Fibroblast of skin of right biceps (primary cell): ENCODE measurements at regions not wholly inside any gene's neighbourhood (a gene's known extent, or its start where the extent isn't known, plus 50 kb on each side); places are given as distances from the start of the nearest gene placed in this dataset.
"Not testable (repeated sequence)": the region's sequence is repeated elsewhere in the genome, so short reads cannot be mapped to it uniquely, and the experiment has no call there.

Source experiments
- DNase-seq: peaks from one replicate; pipeline ENCODE4 v3.0.0-alpha.2; 2013

GRCh38 chr10:123270806-123271205, 116.6 kb downstream of the BUB3 start:
- no peak for DNase-seq

DNA sequence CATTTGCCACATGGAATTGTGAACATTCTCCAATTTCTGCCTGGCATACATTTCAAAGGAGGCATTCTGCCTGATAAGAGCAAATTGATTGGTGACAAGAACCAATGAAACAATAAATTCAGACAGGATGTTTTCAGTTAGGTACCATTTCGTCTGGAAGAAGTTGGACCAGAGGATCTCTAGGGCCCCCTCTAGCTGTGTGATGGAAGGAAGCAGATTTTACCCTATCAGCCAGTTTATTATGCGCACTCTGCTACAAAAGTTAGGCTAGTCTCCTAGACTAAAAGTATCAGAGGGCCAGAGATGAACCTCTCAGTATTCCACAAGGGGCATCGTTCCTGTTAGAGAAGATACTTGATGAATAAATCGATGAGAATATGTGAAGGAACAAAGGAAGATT, 118.0 kb downstream of the BUB3 start:
- DNase-seq, result no peak

DNA sequence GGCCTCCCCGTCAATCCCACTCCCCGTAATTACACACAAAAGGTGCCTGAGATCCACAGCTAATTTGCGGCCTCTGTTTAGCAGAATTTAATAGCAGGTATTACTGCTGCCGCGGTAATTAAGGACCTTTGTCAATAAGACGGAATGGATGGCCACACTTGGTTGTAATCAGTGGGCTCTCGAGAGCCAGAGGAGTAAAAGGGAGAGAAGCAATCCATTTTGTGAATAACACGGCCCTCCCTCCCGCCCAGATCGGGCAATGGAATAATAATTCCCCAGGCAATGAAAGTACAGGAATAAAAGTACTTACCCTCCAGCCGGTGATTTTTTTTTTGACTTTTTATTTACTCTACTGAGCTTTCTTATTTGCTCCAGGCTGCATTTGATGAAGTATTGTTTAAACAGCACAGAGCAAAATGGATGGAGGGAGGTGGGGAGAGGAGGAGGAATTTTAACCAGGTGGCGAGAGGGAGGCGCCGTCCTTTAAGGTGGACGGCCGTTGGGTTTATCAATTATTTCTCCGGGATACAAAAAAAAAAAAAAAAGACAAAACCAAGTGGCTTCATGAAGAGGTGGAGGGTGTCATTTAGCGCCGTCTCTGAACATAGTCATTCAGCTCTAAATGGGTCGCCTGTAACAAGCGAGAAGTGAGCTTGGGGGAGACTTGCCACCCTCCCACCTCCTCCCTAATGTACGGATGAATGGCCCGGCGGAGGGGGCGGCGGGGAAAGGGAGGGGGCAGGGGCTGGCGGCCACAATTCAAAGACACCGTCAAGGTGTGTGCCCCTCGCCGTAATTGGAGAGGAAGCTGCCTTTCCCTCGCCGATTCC, 120.3 kb downstream of the BUB3 start:
- no peak for DNase-seq

GRCh38 chr10:123275136-123275564, 120.9 kb downstream of the BUB3 start:
- no peak for DNase-seq

DNA sequence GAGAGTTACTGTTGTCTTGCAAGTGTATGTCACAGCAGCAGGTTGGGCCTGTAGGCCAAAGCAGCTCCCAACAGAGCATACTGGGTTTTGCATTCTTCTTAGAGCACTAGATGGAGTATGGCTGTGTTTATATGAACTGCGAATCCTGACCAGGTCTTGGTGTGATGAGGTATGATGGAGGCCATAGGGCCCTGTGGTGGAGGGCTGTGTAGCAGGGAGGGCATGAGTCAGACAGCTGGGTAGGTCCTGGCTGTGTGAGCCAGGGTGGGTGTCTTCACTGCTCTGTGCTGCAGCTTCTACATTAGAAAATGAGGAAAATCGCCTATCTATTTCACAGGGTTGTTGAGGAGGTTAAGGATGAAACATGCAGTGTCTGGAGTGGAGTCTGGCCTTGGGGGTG, 124.2 kb downstream of the BUB3 start:
- no peak for DNase-seq

GRCh38 chr10:123283371-123283770, 129.2 kb downstream of the BUB3 start:
- DNase-seq, result not testable (repeated sequence)

DNA sequence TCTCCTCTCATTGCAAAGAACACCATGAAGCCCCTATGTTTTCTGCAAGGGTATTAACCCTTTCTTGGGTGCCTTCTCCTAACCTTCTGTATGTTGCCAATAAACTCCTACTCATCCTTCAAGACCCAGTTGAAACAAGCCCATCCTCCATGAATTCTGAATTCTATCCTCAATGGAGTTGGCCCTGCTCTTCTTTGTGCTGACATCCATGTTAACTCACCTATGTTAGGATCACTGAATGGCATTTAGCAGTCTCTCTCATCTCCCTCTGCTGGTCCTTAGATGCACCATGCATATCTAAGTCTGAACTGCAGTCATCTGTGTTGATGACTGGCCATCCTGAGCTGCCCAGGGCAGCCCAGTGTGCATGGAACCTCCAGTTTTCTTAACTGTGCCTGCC, 129.8 kb downstream of the BUB3 start:
- DNase-seq, result no peak

DNA sequence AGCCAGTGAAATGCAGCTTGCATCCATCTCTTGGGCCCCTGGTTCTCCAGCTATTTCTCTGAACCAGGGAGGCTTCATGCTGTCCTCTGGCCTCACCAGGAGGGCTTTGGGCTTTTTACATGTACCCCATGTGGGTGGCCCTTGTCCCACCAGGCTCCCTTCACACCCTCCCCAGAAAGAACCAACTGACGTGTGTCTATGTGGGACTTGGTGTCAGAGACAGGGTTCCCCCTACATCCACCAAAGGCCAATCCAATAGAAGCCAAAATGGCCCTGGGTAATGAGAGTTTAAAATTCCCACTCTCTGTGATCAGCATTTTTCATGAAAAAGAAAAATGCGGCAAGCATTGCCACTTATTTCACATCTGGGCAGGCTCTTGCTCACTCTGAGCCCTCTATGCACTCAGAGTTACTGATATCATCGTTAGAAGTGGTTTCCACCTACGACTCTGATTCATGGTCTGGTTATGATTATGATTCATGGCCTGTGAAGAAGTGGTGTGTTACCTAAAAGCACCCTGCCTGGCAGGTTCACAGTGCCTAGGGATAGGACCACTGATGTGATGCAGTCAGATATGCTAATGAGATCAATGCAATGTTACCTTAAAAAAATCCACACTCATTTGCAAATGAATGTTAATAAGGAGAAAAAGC, 133.5 kb downstream of the BUB3 start:
- peak; percentile 36 for DNase-seq

GRCh38 chr10:123289432-123289831, 135.2 kb downstream of the BUB3 start:
- DNase-seq, result no peak

- DNase-seq, result no peak
Observed at GRCh38 chr10:123294109-123294508, 139.9 kb downstream of the BUB3 start.

DNA sequence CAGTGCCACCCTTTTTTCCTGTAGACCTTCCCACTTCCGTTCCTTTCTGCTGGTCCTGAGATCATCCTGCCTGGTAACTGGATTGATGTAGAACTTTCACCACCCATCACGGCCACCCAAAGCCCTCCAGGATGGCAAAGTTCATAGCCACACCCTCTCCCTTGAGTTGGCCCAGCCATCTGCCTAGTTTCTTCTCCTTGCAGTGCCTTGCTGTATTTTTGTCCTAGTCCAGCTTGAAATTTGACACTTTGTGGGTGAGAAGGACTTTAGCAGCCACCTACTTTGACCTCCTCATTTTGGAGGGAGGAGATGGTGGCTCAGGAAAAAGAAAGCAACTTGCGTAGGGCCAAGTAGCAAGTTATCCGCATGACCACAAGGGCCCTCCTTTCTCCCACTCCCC, 140.7 kb downstream of the BUB3 start:
- no peak for DNase-seq

DNA sequence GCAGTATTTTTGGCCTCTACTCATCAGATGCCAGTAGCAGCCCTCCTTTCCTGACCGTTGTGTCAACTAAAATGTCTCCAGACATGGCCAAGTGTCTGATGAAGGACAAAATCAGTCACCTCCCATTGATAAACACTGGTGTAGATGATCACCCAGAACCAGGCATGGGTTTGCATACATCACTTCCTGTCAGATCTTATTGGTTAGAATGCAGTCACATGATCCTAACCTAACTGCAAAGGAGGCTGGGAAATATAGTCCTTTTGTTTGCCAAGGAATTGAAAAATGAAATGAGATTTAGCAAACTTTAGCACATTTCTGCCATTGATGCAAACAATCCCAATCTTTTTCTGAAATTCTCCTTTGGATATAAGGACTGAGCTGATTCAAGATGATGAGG, 141.4 kb downstream of the BUB3 start:
- DNase-seq, result no peak

DNA sequence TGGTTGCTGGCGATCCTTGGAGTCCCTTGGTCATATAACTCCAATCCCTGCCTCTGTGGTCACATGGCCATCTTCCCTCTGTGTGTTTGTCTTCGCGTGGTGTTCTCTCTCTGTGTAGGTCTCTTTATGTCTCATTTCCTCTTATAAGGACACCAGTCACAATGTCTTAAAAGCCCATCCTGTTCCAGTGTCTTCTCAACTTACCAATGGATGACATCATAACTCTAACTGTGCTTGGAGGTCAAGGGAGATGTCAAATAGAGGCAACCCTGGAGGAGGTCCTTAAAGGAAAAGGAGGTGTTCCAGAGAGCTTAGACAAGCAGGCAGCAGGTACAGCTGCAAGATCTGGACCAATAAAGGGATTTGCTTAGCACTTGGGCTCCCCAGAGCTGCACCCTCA, 143.0 kb downstream of the BUB3 start:
- no peak for DNase-seq

- no peak for DNase-seq
Observed at GRCh38 chr10:123298583-123298982, 144.4 kb downstream of the BUB3 start.

DNA sequence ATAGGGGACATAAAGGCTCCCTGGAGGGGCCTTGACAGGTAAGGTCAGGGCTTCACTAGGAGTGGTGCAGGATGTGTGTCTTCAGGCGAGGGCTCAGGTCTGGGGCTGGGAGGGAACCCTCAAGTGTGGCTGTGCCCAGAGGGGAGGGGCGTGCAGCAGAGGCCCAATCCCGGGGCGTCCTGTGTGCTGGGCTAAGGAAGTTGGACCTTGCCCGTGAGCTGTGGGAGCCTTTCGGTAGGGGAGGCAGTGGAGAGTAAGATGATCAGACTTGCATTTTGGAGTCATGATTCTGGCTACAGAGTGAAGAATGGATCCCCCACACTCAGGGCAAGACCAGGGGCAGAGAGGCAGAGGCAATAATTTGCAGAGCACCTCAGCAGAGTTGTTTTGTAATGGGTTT, 145.4 kb downstream of the BUB3 start:
- DNase-seq, result no peak

- DNase-seq, result peak; percentile 3
Observed at GRCh38 chr10:123301077-123301857, 147.1 kb downstream of the BUB3 start.

DNA sequence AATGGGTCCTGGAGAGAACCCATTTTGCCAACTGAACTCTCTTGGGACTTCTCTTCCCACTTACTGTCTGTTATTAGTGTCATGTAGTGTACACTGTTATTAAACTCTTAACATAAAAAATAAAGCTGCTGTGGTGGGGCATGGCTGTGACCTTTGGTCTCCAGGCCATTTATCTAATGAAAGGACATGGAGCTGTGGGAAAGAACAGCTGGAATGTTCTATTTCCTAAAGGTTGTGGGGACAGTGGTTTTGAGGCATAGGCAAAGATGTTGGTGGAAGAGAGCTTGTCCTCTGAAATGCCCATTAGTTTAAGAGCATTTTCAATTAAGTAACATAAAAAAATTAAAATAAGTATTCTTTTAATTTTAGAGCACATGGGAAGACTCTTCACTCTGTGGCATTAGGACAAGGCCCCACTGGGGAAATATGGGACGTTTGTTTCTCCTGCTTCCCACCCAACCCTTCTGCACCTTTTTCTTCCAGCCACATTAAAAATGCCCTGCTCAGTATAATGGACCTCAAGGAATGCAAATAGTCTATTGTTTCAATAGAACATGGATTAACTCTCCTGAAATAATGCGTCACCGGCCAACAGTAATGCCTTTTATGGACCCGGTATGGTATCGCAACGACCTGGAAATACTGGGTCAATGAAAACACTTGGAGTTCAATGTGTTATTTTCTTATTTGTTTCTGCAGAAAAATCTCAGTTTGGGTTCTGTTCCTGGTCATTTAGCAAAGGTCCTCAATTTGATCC, 149.6 kb downstream of the BUB3 start:
- no peak for DNase-seq

DNA sequence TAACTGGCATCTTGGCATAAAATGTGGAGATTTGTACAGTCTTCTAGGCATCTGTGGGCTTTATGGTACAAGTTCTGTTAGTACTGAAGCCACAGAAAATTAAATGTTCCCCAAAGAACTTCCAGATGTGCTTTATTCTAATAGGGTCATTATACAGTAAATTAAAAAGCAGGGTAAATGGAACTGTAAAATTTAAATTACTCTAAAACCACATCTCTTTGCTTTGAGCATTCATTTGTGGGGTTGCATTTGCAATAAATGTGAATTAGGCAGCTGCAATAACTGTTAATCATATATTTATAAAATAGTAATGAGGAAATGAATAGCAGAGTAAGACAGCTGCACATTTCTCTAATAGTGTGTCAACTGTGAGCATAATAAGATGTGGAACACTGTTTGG, 151.5 kb downstream of the BUB3 start:
- no peak for DNase-seq

DNA sequence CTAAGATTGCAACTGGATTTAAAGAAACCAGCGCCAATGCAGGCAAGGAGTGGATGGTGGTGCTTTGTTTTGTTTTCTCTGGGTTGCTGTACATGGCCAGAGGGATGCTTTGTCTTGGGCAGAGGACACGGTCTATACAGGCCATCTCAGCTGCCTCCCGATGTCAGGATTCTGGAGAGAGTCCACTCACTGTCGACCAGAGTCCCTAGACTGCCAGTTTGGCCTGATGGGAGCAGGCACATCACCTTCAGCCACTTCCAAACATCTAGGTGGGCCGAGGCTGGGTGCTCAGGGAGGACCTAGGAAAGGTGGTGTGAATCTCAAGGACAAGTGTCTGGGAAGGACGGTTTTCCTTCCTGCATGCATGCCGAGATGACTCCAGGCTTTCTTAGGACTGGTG, 152.1 kb downstream of the BUB3 start:
- DNase-seq, result no peak

GRCh38 chr10:123309731-123310130, 155.5 kb downstream of the BUB3 start:
- DNase-seq, result peak; percentile 18

GRCh38 chr10:123316776-123317175, 162.6 kb downstream of the BUB3 start:
- DNase-seq, result no peak

DNA sequence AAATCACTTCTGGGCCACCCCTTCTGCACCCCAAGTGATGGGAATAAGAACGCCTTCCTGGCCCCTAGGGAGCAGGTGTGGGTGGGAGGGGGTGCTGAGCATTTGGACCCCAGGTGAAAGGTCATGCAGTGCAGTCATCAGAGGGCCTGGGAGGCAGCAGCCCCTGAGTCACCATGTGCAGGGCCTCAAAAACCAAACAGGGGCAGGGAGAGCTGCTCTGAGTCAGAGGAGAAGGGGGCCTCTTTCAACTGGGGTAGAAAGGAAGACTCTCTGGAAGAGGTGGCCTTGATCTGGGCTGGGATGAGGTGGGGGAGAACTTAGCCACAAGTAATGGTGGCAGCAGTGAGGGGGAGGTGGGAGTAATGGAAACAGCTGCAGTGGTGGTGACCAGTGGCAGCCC, 164.3 kb downstream of the BUB3 start:
- no peak for DNase-seq

GRCh38 chr10:123320091-123320490, 165.9 kb downstream of the BUB3 start:
- no peak for DNase-seq
